Skeletal muscle tissue (tissue), 3 donors: ENCODE measurements at regions not wholly inside any gene's neighbourhood (a gene's known extent, or its start where the extent isn't known, plus 50 kb on each side); places are given as distances from the start of the nearest gene placed in this dataset.

Experiments used
- H3K27ac ChIP-seq: one replicate; pipeline ENCODE4 v1.7.0; 2013; ENCODE audit warnings: mild to moderate bottlenecking, low read depth, low read length, inconsistent platforms
- H3K27me3 ChIP-seq, 3 donors: one replicate each; pipeline ENCODE4 v1.7.0; 2013; ENCODE audit warnings: low read length in 3 of 3; ENCODE audit not compliant: control insufficient read depth in 3 of 3, insufficient read depth in 3 of 3
- H3K36me3 ChIP-seq, 3 donors: one replicate each; pipeline ENCODE4 v1.7.0; 2013; ENCODE audit warnings: low read length in 3 of 3; ENCODE audit not compliant: control insufficient read depth in 3 of 3, insufficient read depth in 3 of 3
- H3K4me1 ChIP-seq, 3 donors: one replicate each; pipeline ENCODE4 v1.7.0; 2013; ENCODE audit warnings: low read length in 3 of 3, mild to moderate bottlenecking in 3 of 3; ENCODE audit not compliant: control insufficient read depth in 3 of 3, insufficient read depth in 3 of 3
- H3K4me3 ChIP-seq, 3 donors: one replicate each; pipeline ENCODE4 v1.7.0; 2013; ENCODE audit warnings: low read length in 3 of 3
- H3K9ac ChIP-seq, 3 donors: one replicate each; pipeline ENCODE4 v1.7.0; 2013; ENCODE audit warnings: low read length in 3 of 3, mild to moderate bottlenecking in 3 of 3, moderate library complexity in 2 of 3, low read depth in 1 of 3
- H3K9me3 ChIP-seq, 3 donors: one replicate each; pipeline ENCODE4 v1.7.0; 2013; ENCODE audit warnings: low read length in 3 of 3; ENCODE audit not compliant: control insufficient read depth in 3 of 3
- donor health status: Osteomylitis.

DNA sequence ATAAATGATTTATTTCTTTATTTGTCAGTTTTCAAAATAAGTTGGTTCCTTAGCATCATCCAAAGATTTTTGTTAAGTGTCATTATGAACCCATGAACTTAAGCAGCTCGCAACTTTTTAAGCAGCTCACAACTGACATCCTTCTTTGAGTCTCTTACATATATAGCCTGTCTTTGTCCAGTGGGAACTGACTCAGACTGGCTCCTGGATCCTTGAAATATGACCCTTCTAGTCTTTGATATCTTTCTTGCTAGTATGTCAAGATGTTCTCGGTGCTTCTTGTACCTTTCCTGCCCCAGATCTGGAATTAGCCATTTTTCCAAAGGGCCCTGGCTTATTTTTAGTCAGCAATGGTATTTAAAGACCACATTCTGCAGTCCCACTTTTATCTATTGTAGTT lies 53.9 kb upstream of the ARID5B start:
- H3K9me3 ChIP-seq, result no peaks in the 10 kb centered on the region

DNA sequence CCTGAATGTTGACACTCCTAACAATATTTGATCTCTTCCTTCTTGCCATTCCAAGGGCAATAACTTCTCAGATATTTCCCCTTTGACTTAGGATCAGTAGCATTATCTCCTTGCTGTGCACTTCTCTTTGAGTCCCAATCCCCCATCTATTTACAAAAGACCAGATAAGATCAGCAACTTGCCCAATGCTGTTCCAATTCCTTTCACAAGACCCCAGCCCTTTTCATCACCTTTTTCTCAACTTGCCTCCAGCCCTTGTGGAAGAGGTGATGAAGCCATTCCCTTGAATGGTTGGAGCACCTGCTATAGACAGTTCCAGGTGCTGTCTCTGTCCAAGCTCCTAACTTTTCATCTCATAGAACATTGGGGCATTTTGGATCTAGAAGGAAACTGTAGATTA lies 51.1 kb upstream of the ARID5B start:
- H3K9ac ChIP-seq, result no peak overlapping the region
- H3K4me3 ChIP-seq, result no peak overlapping the region
- H3K27ac ChIP-seq, result no peak overlapping the region

More for the DNA sequence above, 53.9 kb upstream of the ARID5B start:
- H3K36me3 ChIP-seq, result no peaks in the 10 kb centered on the region
- H3K27ac ChIP-seq, result no peak overlapping the region
- H3K4me1 ChIP-seq, result no peaks in the 10 kb centered on the region
- no peak overlapping the region for H3K4me3 ChIP-seq
- H3K27me3 ChIP-seq, result no peaks in the 10 kb centered on the region
- H3K9ac ChIP-seq, result no peak overlapping the region

More for the DNA sequence above, 51.1 kb upstream of the ARID5B start:
- Histone ChIP-seq H3K36me3 (no peaks in the 10 kb centered on the region), H3K27me3 (no peaks in the 10 kb centered on the region), H3K4me1 (no peaks in the 10 kb centered on the region), H3K9me3 (no peaks in the 10 kb centered on the region)
